Astrocyte (in vitro differentiated cells and primary cell): ENCODE measurements at regions not wholly inside any gene's neighbourhood (a gene's known extent, or its start where the extent isn't known, plus 50 kb on each side); places are given as distances from the start of the nearest gene placed in this dataset.

Experiments
- DNase-seq: peaks from one replicate; pipeline ENCODE4 v3.0.0-alpha.2; 2010; ENCODE audit warnings: low read depth
- FAIRE-seq: peaks from 2 replicates; lab custom pipeline; 2011; peaks lifted over from hg19 to GRCh38; lab: Jason Lieb, UNC
- H2AFZ ChIP-seq: 2 replicates; pipeline ENCODE4 v1.6.0; 2012; ENCODE audit warnings: low read depth, low read length, inconsistent platforms
- H3K27ac ChIP-seq: 2 replicates; pipeline ENCODE4 v1.5.1; 2011; ENCODE audit warnings: low read depth, low read length, inconsistent platforms
- H3K27me3 ChIP-seq: 2 replicates; pipeline ENCODE4 v1.6.0; 2011; ENCODE audit warnings: low read length, inconsistent platforms; ENCODE audit not compliant: insufficient read depth
- H3K36me3 ChIP-seq: 2 replicates; pipeline ENCODE4 v1.5.1; 2011; ENCODE audit warnings: low read length, inconsistent platforms; ENCODE audit not compliant: insufficient read depth
- H3K4me1 ChIP-seq: 2 replicates; pipeline ENCODE4 v1.5.1; 2011; ENCODE audit warnings: low read length, inconsistent platforms; ENCODE audit not compliant: insufficient read depth
- H3K4me2 ChIP-seq: 2 replicates; pipeline ENCODE4 v1.6.0; 2012; ENCODE audit warnings: low read length, inconsistent platforms
- H3K4me3 ChIP-seq: 2 replicates; pipeline ENCODE4 v1.5.1; 2011; ENCODE audit warnings: low read depth, mild to moderate bottlenecking, low read length, inconsistent platforms; ENCODE audit not compliant: insufficient read depth
- H3K79me2 ChIP-seq: 2 replicates; pipeline ENCODE4 v1.6.0; 2012; ENCODE audit warnings: mild to moderate bottlenecking, low read length, inconsistent platforms; ENCODE audit not compliant: insufficient read depth
- H3K9ac ChIP-seq: 2 replicates; pipeline ENCODE4 v1.6.0; 2012; ENCODE audit warnings: mild to moderate bottlenecking, low read length, inconsistent platforms
- H3K9me3 ChIP-seq: 2 replicates; pipeline ENCODE4 v1.5.1; 2012; ENCODE audit warnings: low read depth, mild to moderate bottlenecking, low read length, inconsistent platforms; ENCODE audit not compliant: insufficient read depth
- H4K20me1 ChIP-seq: 2 replicates; pipeline ENCODE4 v1.6.0; 2012; ENCODE audit warnings: low read length, inconsistent platforms; ENCODE audit not compliant: insufficient read depth
- H3K27ac Mint-ChIP-seq: one replicate; pipeline ENCODE4 v1.8.0; 2021; ENCODE audit warnings: mild to moderate bottlenecking, mixed read lengths; ENCODE audit not compliant: unreplicated experiment
- H3K27me3 Mint-ChIP-seq: one replicate; pipeline ENCODE4 v1.8.0; 2021; ENCODE audit warnings: low read depth, mixed read lengths; ENCODE audit not compliant: unreplicated experiment
- H3K36me3 Mint-ChIP-seq: one replicate; pipeline ENCODE4 v1.8.0; 2021; ENCODE audit warnings: low read depth, mixed read lengths; ENCODE audit not compliant: unreplicated experiment
- H3K4me1 Mint-ChIP-seq: one replicate; pipeline ENCODE4 v1.8.0; 2021; ENCODE audit warnings: low read depth, mixed read lengths; ENCODE audit not compliant: unreplicated experiment
- H3K4me3 Mint-ChIP-seq: one replicate; pipeline ENCODE4 v1.8.0; 2021; ENCODE audit warnings: mild to moderate bottlenecking, moderate library complexity, mixed read lengths; ENCODE audit not compliant: unreplicated experiment
- H3K9me3 Mint-ChIP-seq: one replicate; pipeline ENCODE4 v1.8.0; 2021; ENCODE audit warnings: mild to moderate bottlenecking, mixed read lengths; ENCODE audit not compliant: unreplicated experiment
- EZH2 ChIP-seq: IDR thresholded peaks from 2 replicates; pipeline ENCODE4 v1.6.1; 2012; ENCODE audit warnings: mild to moderate bottlenecking, low read length, inconsistent platforms; ENCODE audit not compliant: insufficient read depth
- TF ChIP-seq, protein P1 (sequence below): IDR thresholded peaks from 2 replicates; pipeline ENCODE4 v1.5.1; 2011; ENCODE audit warnings: low read depth, mild to moderate bottlenecking, inconsistent platforms, low read length, moderate library complexity; ENCODE audit not compliant: insufficient read depth

DNA sequence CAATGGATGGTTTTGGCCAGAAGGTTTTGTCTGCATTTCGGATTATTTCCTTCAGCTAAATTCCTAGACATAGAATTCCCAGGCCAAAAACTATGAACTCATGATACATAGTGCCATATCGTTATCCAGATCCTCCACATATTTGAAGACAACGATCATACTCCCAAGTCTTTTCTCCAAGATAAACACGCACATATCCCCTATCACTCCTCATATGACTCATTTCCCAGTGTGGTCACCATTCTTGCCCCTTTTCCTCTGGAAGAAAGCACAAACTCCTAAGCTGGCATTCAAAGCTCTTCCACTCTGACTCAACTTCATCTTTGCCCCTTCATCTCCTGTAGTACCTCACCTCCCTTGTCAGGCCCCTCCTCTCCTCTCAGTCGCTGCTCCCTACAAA lies 277.6 kb downstream of the PLPP3 start:
- Histone ChIP-seq H3K36me3 (no peaks in the 10 kb centered on the region), H3K4me2 (peak overlapping the region; percentile 43), H3K9me3 (no peaks in the 10 kb centered on the region), H3K27ac (peak overlapping the region; percentile 35), H3K79me2 (no peaks in the 10 kb centered on the region), H3K27me3 (no peaks in the 10 kb centered on the region), H3K4me3 (no peak overlapping the region), H2AFZ (no peak overlapping the region), H3K4me1 (peaks cover 13% of the 10 kb centered on the region), H3K9ac (no peak overlapping the region), H4K20me1 (no peaks in the 10 kb centered on the region)
- H3K9me3 Mint-ChIP-seq, result no peaks in the 10 kb centered on the region
- H3K36me3 Mint-ChIP-seq, result no peaks in the 10 kb centered on the region
- H3K27ac Mint-ChIP-seq, result no peak overlapping the region
- DNase-seq, result peak; percentile 95
- no peak overlapping the region for H3K4me3 Mint-ChIP-seq
- H3K27me3 Mint-ChIP-seq, result peaks cover under 1% of the 10 kb centered on the region
- peaks cover 5% of the 10 kb centered on the region for H3K4me1 Mint-ChIP-seq
- FAIRE-seq, result peak; percentile 84
- TF ChIP-seq EZH2, result no peak
- TF ChIP-seq, protein P1, sequence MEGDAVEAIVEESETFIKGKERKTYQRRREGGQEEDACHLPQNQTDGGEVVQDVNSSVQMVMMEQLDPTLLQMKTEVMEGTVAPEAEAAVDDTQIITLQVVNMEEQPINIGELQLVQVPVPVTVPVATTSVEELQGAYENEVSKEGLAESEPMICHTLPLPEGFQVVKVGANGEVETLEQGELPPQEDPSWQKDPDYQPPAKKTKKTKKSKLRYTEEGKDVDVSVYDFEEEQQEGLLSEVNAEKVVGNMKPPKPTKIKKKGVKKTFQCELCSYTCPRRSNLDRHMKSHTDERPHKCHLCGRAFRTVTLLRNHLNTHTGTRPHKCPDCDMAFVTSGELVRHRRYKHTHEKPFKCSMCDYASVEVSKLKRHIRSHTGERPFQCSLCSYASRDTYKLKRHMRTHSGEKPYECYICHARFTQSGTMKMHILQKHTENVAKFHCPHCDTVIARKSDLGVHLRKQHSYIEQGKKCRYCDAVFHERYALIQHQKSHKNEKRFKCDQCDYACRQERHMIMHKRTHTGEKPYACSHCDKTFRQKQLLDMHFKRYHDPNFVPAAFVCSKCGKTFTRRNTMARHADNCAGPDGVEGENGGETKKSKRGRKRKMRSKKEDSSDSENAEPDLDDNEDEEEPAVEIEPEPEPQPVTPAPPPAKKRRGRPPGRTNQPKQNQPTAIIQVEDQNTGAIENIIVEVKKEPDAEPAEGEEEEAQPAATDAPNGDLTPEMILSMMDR, result no peak

DNA sequence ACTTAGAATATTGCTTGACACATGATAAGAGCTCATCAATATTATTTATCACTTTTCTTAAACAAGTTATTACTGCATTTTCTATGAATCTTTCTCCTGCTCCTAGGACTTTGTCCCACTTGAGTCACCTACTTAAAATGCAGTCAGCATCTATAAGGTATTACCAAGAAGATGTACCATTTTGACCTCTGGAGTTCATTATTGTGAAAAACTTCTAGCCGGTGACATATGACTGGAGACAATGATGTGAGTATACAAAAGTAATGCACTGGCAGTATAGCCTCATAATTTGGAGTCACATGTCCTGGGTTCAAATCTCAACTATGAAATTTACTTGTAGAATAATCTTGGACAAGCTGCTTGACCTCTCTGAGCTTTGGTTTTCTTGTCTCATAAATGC lies 278.5 kb downstream of the PLPP3 start:
- FAIRE-seq (no peak), DNase-seq (no peak)
- no peaks in the 10 kb centered on the region for H3K36me3 Mint-ChIP-seq
- Histone ChIP-seq H3K27ac (no peak overlapping the region), H4K20me1 (no peaks in the 10 kb centered on the region), H3K79me2 (no peaks in the 10 kb centered on the region), H3K4me3 (no peak overlapping the region), H2AFZ (no peak overlapping the region), H3K27me3 (no peaks in the 10 kb centered on the region), H3K4me2 (no peak overlapping the region), H3K4me1 (peaks cover 13% of the 10 kb centered on the region), H3K9me3 (no peaks in the 10 kb centered on the region), H3K36me3 (no peaks in the 10 kb centered on the region), H3K9ac (no peak overlapping the region)
- no peak for TF ChIP-seq EZH2
- TF ChIP-seq, protein P1, result no peak
- no peaks in the 10 kb centered on the region for H3K9me3 Mint-ChIP-seq
- peaks cover 3% of the 10 kb centered on the region for H3K27me3 Mint-ChIP-seq
- H3K27ac Mint-ChIP-seq, result no peak overlapping the region
- H3K4me3 Mint-ChIP-seq, result no peak overlapping the region
- peaks cover 5% of the 10 kb centered on the region for H3K4me1 Mint-ChIP-seq

GRCh38 chr1:56298866-56299265 lies 280.5 kb downstream of the PLPP3 start:
- no peak overlapping the region for H3K4me3 Mint-ChIP-seq
- no peak for FAIRE-seq

More at GRCh38 chr1:56298866-56299265, 280.5 kb downstream of the PLPP3 start:
- H3K36me3 Mint-ChIP-seq, result no peaks in the 10 kb centered on the region
- Histone ChIP-seq H3K4me3 (no peak overlapping the region), H3K27ac (no peak overlapping the region), H3K79me2 (no peaks in the 10 kb centered on the region), H3K36me3 (no peaks in the 10 kb centered on the region), H3K4me2 (no peak overlapping the region), H3K4me1 (peaks cover 13% of the 10 kb centered on the region), H3K27me3 (no peaks in the 10 kb centered on the region), H4K20me1 (no peaks in the 10 kb centered on the region), H2AFZ (no peak overlapping the region), H3K9ac (no peak overlapping the region), H3K9me3 (no peaks in the 10 kb centered on the region)
- H3K27ac Mint-ChIP-seq, result no peak overlapping the region
- H3K9me3 Mint-ChIP-seq, result no peaks in the 10 kb centered on the region
- no peak for TF ChIP-seq EZH2
- TF ChIP-seq, protein P1, result no peak
- no peak for DNase-seq
- peaks cover 5% of the 10 kb centered on the region for H3K4me1 Mint-ChIP-seq
- H3K27me3 Mint-ChIP-seq, result peaks cover 12% of the 10 kb centered on the region
